MG63 (cell line): ENCODE measurements at regions not wholly inside any gene's neighbourhood (a gene's known extent, or its start where the extent isn't known, plus 50 kb on each side); places are given as distances from the start of the nearest gene placed in this dataset.
A peak's percentile ranks its signal among the peaks of the same experiment; 100 is the strongest.
"Not testable (repeated sequence)": the region's sequence is repeated elsewhere in the genome, so short reads cannot be mapped to it uniquely, and the experiment has no call there.

Experiments used
- DNase-seq: peaks from one replicate; pipeline ENCODE4 v3.0.0-alpha.2; 2020
- H3K27me3 ChIP-seq: fragments of 250-450 bp; sonication (Bioruptor Pico); 2 replicates; pipeline ENCODE4 v1.5.1; 2020; ENCODE audit warnings: mild to moderate bottlenecking, moderate library complexity
- H3K36me3 ChIP-seq: fragments of 250-450 bp; sonication (Bioruptor Pico); 2 replicates; pipeline ENCODE4 v1.5.1; 2020; ENCODE audit warnings: mild to moderate bottlenecking, moderate library complexity
- H3K4me3 ChIP-seq: fragments of 250-450 bp; sonication (Bioruptor Pico); 2 replicates; pipeline ENCODE4 v1.5.1; 2020; ENCODE audit warnings: mild to moderate bottlenecking, moderate library complexity
- H3K9me3 ChIP-seq: fragments of 250-450 bp; sonication (Bioruptor Pico); 2 replicates; pipeline ENCODE4 v1.5.1; 2020; ENCODE audit warnings: mild to moderate bottlenecking, moderate library complexity

DNA sequence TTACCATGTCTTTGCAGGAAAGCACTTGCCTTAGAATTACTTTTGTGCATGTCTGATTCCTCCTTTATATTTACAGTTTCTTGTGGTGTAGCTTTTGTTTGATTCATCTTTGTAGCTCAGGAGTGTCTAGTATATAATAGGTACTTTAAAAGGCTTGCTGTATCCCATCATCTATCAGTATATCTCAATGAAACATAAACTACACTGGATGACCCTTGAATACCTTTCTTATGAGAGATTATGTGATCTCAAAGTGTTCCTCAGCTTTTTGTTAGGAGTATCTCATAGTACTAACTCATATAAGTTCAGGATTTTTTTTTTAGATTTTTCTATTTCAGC is 234.8 kb downstream of the PYDC2 start:
- DNase-seq, result no peak

GRCh38 chr3:191696348-191696747 is 235.4 kb downstream of the PYDC2 start:
- no peak for DNase-seq
- Histone ChIP-seq H3K36me3 (no peaks in the 10 kb centered on the region), H3K4me3 (no peak overlapping the region), H3K27me3 (no peaks in the 10 kb centered on the region), H3K9me3 (peaks cover 4% of the 10 kb centered on the region; the same call in 1 of the 2 replicates)

More for the DNA sequence above, 234.8 kb downstream of the PYDC2 start:
- Histone ChIP-seq H3K36me3 (no peaks in the 10 kb centered on the region), H3K9me3 (peaks cover 1% of the 10 kb centered on the region; the same call in 1 of the 2 replicates), H3K4me3 (no peak overlapping the region), H3K27me3 (no peaks in the 10 kb centered on the region)

DNA sequence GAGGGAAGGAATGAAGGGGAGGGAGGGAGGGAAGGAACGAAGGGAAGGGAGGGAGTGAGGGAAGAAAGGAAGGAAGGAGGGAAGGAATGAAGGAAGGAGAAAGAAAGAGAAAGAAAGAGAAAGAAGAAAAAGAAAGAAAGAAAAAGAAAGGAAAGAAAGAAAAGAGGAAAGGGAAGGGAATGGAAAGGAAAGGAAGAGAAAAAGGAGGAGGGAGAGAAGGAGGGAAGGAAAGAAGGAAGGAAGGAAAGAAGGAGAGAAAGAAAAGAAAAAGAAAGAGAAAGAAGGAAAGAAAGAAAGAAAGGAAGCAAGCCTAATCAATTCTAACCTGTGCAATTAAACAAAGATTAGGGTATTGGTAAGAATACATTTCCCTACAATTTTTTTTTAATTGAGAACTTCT is 238.6 kb downstream of the PYDC2 start:
- DNase-seq, result no peak
- no peaks in the 10 kb centered on the region for H3K27me3 ChIP-seq
- H3K36me3 ChIP-seq, result no peaks in the 10 kb centered on the region
- peaks cover 4% of the 10 kb centered on the region; the same call in 1 of the 2 replicates for H3K9me3 ChIP-seq
- no peak overlapping the region for H3K4me3 ChIP-seq

GRCh38 chr3:191702121-191702520 is 241.2 kb downstream of the PYDC2 start:
- H3K36me3 ChIP-seq, result no peaks in the 10 kb centered on the region
- DNase-seq, result no peak
- no peaks in the 10 kb centered on the region for H3K27me3 ChIP-seq
- no peak overlapping the region for H3K4me3 ChIP-seq
- H3K9me3 ChIP-seq, result peaks cover 4% of the 10 kb centered on the region; the same call in 1 of the 2 replicates

DNA sequence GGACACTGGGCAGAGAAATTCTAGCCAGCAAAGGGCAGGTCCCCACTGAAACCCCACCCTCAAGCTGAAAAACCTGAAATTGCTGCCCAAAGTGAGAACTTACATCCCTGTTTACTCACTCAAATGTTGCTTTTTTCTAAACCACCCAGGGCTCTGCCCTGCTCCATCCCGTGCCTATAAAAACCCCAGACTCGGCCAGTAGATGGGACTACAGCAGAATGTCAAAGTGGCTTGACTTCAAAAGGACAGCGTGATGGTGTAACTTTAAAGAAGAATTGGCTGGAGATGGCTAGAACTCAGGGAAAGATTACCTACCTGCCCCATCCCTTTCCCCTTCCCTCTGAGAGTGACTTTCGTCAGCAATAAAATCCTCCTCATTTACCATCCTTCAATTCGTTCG is 246.9 kb downstream of the PYDC2 start:
- no peaks in the 10 kb centered on the region for H3K36me3 ChIP-seq
- no peaks in the 10 kb centered on the region for H3K9me3 ChIP-seq
- H3K27me3 ChIP-seq, result no peaks in the 10 kb centered on the region
- DNase-seq, result no peak
- no peak overlapping the region for H3K4me3 ChIP-seq

DNA sequence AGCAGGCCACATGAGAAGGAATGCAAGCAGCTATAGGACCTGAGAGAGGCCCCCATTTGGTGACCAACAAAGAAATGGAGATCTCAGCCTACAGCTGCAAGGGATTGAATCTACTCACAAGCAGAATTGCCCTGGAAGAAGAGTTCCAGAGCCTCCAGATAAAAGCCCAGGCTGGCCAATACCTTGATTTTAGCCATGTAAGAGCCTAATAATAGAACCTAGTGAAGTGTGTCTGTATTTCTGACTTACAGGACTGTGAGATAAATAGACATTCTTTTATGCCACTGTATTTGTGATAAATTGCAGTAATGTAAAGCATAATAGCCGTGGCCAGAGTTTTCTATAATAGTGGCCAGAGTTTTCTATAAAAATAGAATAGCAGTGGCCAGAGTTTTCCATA is 254.6 kb downstream of the PYDC2 start:
- H3K36me3 ChIP-seq, result no peaks in the 10 kb centered on the region
- no peak overlapping the region for H3K4me3 ChIP-seq
- H3K27me3 ChIP-seq, result no peaks in the 10 kb centered on the region
- no peak for DNase-seq
- no peaks in the 10 kb centered on the region for H3K9me3 ChIP-seq

DNA sequence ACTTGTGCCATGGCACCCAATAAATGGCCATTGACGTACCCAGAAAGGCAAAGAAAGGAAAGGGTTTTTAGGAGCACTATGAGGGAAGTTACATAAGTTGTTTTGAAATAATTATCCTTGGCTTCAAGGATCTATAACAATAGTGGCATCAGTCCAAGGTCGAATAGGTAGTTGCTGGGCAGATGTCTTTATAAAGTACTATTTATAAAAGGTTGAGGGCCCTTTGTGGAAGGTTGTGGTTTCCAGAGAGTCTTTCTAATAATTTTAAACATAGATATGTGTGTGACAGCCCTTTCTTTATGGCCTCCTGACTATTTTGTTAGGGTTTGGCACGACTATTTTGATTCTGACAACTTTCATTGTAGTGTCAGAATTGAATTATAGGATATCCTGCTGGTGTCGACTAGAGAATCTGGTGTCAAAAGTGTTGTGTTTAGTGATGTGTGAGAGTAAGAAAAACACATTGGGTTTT is 260.5 kb downstream of the PYDC2 start:
- Histone ChIP-seq H3K36me3 (no peaks in the 10 kb centered on the region), H3K9me3 (no peaks in the 10 kb centered on the region), H3K4me3 (no peak overlapping the region), H3K27me3 (no peaks in the 10 kb centered on the region)
- no peak for DNase-seq

GRCh38 chr3:191721990-191722389 is 261.0 kb downstream of the PYDC2 start:
- H3K36me3 ChIP-seq, result no peaks in the 10 kb centered on the region
- H3K9me3 ChIP-seq, result no peaks in the 10 kb centered on the region
- no peaks in the 10 kb centered on the region for H3K27me3 ChIP-seq
- no peak for DNase-seq
- H3K4me3 ChIP-seq, result no peak overlapping the region

- H3K9me3 ChIP-seq, result no peaks in the 10 kb centered on the region
- H3K27me3 ChIP-seq, result no peaks in the 10 kb centered on the region
- H3K4me3 ChIP-seq, result no peak overlapping the region
- H3K36me3 ChIP-seq, result no peaks in the 10 kb centered on the region
- no peak for DNase-seq
Observed at GRCh38 chr3:191727338-191727737, 266.4 kb downstream of the PYDC2 start.

DNA sequence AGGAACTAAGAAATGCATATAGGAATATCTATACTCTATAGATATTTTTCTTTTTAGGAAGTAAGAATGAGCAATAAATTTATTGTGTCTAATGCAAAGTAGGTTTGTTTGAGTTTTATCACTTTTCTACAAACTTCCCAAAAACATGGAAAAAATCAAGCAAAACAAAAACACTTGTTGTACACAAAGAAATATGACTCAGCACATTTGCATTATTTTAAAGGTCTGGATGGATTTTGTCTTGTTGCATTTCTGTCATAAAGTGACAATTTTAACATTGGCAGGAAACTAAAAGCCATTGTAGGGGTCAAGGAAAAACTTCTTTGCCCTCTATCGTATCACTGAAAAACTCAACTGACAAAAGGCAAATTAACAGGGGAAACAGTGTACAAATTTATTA is 267.2 kb downstream of the PYDC2 start:
- no peak for DNase-seq
- H3K27me3 ChIP-seq, result no peaks in the 10 kb centered on the region
- no peaks in the 10 kb centered on the region for H3K36me3 ChIP-seq
- no peaks in the 10 kb centered on the region for H3K9me3 ChIP-seq
- H3K4me3 ChIP-seq, result no peak overlapping the region

DNA sequence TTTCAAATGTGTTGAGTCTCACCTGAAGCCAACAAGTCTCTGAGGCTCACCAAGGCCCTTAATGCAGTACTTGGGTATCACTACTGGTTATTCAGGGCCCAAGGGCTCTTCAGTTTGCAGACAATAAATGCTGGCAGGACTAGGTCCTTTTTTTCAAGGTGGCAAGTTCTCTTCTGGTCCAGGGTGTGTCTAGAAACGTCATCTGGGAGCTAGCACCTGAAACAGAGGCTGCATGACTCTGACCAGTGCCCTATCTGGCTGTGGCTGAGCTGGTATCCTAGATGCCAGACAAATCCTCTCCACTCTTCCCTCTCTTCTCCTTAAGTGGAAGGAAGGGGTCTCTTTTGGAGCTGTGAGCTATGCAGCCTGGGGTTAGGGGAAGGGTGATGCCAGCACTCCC is 276.8 kb downstream of the PYDC2 start:
- Histone ChIP-seq H3K9me3 (no peaks in the 10 kb centered on the region; the same call in 1 of the 2 replicates), H3K36me3 (no peaks in the 10 kb centered on the region), H3K4me3 (no peak overlapping the region), H3K27me3 (no peaks in the 10 kb centered on the region)
- DNase-seq, result no peak

GRCh38 chr3:191740712-191741111 is 279.7 kb downstream of the PYDC2 start:
- H3K27me3 ChIP-seq, result no peaks in the 10 kb centered on the region
- DNase-seq, result no peak
- H3K9me3 ChIP-seq, result no peaks in the 10 kb centered on the region
- no peak overlapping the region for H3K4me3 ChIP-seq
- no peaks in the 10 kb centered on the region for H3K36me3 ChIP-seq

- not testable (repeated sequence) for H3K36me3 ChIP-seq, H3K27me3 ChIP-seq, H3K9me3 ChIP-seq, H3K4me3 ChIP-seq
- peak; percentile 16 for DNase-seq
Observed at GRCh38 chr3:191741847-191742350, 280.9 kb downstream of the PYDC2 start.

GRCh38 chr3:191743283-191743682 is 282.3 kb downstream of the PYDC2 start:
- Histone ChIP-seq H3K27me3 (no peaks in the 10 kb centered on the region), H3K9me3 (no peaks in the 10 kb centered on the region), H3K36me3 (no peaks in the 10 kb centered on the region), H3K4me3 (no peak overlapping the region)
- no peak for DNase-seq

DNA sequence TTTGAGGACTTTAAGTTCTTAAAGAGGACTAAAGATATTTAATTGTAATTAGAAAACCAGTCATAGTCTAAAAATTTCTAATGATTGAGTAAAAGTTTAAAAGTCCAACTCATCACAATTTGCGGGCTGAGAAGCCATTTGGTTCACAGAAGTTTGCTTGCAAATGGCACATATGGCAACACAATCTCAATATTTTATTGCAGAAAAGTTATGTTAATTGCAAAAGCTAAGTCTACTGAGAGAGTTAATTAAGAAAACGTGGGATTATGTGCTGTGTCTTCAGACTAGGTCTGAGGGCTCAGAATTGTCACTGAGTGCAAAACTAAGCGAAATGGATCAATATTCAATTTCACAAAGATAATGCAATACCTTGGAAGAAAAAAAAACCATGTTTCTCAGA is 289.7 kb downstream of the PYDC2 start:
- H3K9me3 ChIP-seq, result no peaks in the 10 kb centered on the region
- H3K4me3 ChIP-seq, result no peak overlapping the region
- DNase-seq, result no peak
- no peaks in the 10 kb centered on the region for H3K36me3 ChIP-seq
- H3K27me3 ChIP-seq, result no peaks in the 10 kb centered on the region

- Histone ChIP-seq H3K4me3 (no peak overlapping the region), H3K9me3 (no peaks in the 10 kb centered on the region), H3K36me3 (no peaks in the 10 kb centered on the region), H3K27me3 (no peaks in the 10 kb centered on the region)
- DNase-seq, result no peak
Observed at GRCh38 chr3:191753196-191753595, 292.2 kb downstream of the PYDC2 start.

DNA sequence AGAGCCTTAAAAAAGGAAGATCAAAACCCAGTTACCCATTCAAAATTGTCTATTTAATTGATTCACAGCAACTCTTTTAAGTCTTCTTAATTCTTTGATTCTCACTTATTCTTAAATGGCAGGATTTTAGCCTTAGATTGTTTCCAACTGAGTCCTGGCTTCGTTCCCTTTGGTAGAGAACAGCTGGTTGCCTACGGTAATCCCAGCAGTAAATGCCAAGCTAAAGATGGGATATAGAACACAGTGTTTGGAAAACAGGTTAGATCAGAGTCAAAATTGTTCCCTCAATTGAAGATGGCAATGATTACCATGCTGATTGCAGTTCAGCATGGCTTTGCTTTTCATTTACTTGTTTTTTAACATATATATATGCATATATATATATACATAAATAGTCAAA is 300.9 kb downstream of the PYDC2 start:
- peak; percentile 26 for DNase-seq
- Histone ChIP-seq H3K4me3 (no peak overlapping the region), H3K36me3 (no peaks in the 10 kb centered on the region), H3K9me3 (no peaks in the 10 kb centered on the region), H3K27me3 (no peaks in the 10 kb centered on the region)

DNA sequence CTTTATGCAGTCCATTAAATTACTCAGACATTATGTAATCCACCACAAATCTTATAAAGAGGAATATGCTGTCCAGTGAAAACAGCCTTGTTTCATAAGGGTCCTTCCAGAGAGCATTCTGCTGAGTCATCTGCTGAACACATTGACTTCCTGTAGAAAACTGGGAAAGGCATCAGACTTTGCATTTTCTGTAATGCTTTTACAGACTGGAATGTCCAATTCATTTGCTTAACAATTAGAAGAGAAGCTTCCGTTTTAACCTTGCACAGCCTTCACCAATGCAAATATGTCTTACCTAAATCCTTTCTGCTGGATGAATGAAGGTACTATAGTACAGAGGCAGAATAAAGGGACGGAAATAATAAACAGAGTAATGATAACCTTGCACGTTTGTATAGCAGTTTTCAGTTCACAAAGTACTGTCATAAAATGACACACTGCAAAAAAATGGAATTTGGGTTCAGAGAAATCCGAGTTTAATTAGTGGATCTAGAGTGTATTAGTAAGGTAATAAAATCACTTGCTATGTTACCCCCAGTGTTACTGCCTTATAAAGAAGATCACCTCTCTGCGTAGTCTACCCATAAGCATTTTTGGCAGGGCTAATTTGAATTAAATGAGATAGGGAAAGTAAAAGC is 301.5 kb downstream of the PYDC2 start:
- H3K4me3 ChIP-seq, result peak overlapping the region; percentile 13; the same call in 1 of the 2 replicates
- DNase-seq, result peak; percentile 59
- H3K9me3 ChIP-seq, result no peaks in the 10 kb centered on the region
- H3K36me3 ChIP-seq, result no peaks in the 10 kb centered on the region
- H3K27me3 ChIP-seq, result no peaks in the 10 kb centered on the region
